Hepatocyte (in vitro differentiated cells): ENCODE measurements at regions not wholly inside any gene's neighbourhood (a gene's known extent, or its start where the extent isn't known, plus 50 kb on each side); places are given as distances from the start of the nearest gene placed in this dataset.

Source experiments
- DNase-seq: peaks from one replicate; pipeline ENCODE4 v3.0.0-alpha.2; 2016; ENCODE audit warnings: low spot score
- H2AFZ ChIP-seq: fragments of 200-600 bp; sonication (generic); 2 replicates; pipeline ENCODE4 v1.6.0; 2016; ENCODE audit warnings: antibody characterized with exemption, mild to moderate bottlenecking
- H3K27ac ChIP-seq: fragments of 200-600 bp; sonication (generic); 2 replicates; pipeline ENCODE4 v1.5.1; 2016; ENCODE audit warnings: mild to moderate bottlenecking
- H3K27me3 ChIP-seq: fragments of 200-600 bp; sonication (generic); 2 replicates; pipeline ENCODE4 v1.6.1; 2016
- H3K36me3 ChIP-seq: fragments of 200-600 bp; sonication (generic); replicated peaks from 2 replicates; pipeline ENCODE4 v1.5.1; 2016; ENCODE audit warnings: low read depth; ENCODE audit not compliant: insufficient read depth
- H3K4me1 ChIP-seq: fragments of 200-600 bp; sonication (generic); 2 replicates; pipeline ENCODE4 v1.5.1; 2016; ENCODE audit warnings: mild to moderate bottlenecking, moderate library complexity; ENCODE audit not compliant: insufficient read depth
- H3K4me2 ChIP-seq: fragments of 200-600 bp; sonication (generic); 2 replicates; pipeline ENCODE4 v1.6.0; 2016
- H3K4me3 ChIP-seq: fragments of 200-600 bp; sonication (generic); 2 replicates; pipeline ENCODE4 v1.5.1; 2016; ENCODE audit warnings: mild to moderate bottlenecking
- H3K79me2 ChIP-seq: fragments of 200-600 bp; sonication (generic); 2 replicates; pipeline ENCODE4 v1.6.0; 2017; ENCODE audit warnings: mild to moderate bottlenecking
- H3K9me2 ChIP-seq: fragments of 200-600 bp; sonication (generic); replicated peaks from 2 replicates; pipeline ENCODE4 v1.6.0; 2017; ENCODE audit warnings: mild to moderate bottlenecking; ENCODE audit not compliant: insufficient read depth
- H3K9me3 ChIP-seq: fragments of 200-600 bp; sonication (generic); 2 replicates; pipeline ENCODE4 v1.5.1; 2016; ENCODE audit warnings: low read depth, mild to moderate bottlenecking
- H4K20me1 ChIP-seq: fragments of 200-600 bp; sonication (generic); 2 replicates; pipeline ENCODE4 v1.6.0; 2016; ENCODE audit warnings: mild to moderate bottlenecking; ENCODE audit not compliant: insufficient read depth, poor library complexity, severe bottlenecking
- EZH2 ChIP-seq: fragments of 200-600 bp; sonication (generic); IDR thresholded peaks from 2 replicates; pipeline ENCODE4 v1.6.1; 2016; ENCODE audit warnings: antibody characterized with exemption, mild to moderate bottlenecking, borderline replicate concordance
- EZH2phosphoT487 ChIP-seq: fragments of 200-600 bp; sonication (generic); IDR thresholded peaks from one replicate; pipeline ENCODE4 v1.6.1; 2018; ENCODE audit warnings: antibody characterized with exemption, mild to moderate bottlenecking, low read depth, moderate library complexity; ENCODE audit not compliant: unreplicated experiment, severe bottlenecking
- WGBS: methylation state at CpG from one replicate; pipeline ENCODE4 v1.1.6; 2016; ENCODE audit warnings: low lambda C conversion rate; ENCODE audit errors: missing lambda C conversion rate; 5-methylcytosine and 5-hydroxymethylcytosine counted together
- TF ChIP-seq, protein P1 (sequence below): fragments of 200-600 bp; sonication (generic); IDR thresholded peaks from 2 replicates; pipeline ENCODE4 v1.5.1; 2016; ENCODE audit warnings: antibody characterized with exemption, mild to moderate bottlenecking; ENCODE audit not compliant: poor library complexity

DNA sequence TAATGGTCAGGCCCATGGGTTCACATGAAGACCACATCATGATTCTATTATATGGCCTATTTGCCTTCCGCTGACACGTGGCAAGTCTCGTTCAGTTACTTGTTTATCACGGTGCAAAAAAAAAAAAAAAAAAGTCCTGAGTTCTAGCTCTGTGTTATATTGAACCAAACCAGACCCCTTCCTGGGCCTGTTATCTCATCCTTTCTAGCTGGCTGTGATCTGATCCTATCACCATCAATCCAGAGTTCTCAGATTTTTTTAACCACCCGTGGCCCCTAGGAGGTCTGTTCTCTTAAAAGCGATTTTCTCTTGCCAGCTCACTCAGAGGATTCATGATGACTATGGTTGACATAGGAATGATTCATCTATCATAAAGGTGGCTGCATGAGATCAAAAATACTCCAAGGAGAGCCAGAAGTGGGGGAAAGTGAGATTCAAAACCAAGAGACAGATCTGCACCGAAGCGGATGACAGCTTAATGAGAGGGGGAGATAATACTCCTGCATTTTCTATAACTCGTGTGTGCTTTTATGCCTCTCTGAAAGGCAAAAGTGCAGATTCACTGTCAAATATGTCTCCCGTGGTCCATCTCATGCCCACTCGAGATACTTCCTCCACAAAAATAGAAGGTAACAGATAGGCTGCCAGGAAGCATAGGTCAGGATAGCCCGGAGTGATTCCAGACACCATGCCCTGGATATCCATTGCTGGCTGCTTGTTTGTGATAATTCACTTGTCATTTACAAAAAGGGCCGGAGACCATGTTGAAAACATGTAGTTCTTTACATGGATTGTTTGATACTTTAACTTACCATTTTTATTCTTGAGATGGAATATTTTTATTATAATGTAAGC, 505.7 kb upstream of the KLHL29 start:
- WGBS, result 41% methylated on average over 13 of the region's 13 CpGs
- TF ChIP-seq EZH2 (no peak), EZH2phosphoT487 (no peak)
- TF ChIP-seq, protein P1, sequence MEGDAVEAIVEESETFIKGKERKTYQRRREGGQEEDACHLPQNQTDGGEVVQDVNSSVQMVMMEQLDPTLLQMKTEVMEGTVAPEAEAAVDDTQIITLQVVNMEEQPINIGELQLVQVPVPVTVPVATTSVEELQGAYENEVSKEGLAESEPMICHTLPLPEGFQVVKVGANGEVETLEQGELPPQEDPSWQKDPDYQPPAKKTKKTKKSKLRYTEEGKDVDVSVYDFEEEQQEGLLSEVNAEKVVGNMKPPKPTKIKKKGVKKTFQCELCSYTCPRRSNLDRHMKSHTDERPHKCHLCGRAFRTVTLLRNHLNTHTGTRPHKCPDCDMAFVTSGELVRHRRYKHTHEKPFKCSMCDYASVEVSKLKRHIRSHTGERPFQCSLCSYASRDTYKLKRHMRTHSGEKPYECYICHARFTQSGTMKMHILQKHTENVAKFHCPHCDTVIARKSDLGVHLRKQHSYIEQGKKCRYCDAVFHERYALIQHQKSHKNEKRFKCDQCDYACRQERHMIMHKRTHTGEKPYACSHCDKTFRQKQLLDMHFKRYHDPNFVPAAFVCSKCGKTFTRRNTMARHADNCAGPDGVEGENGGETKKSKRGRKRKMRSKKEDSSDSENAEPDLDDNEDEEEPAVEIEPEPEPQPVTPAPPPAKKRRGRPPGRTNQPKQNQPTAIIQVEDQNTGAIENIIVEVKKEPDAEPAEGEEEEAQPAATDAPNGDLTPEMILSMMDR, result no peak
- H3K4me2 ChIP-seq, result no peak overlapping the region
- H3K79me2 ChIP-seq, result no peaks in the 10 kb centered on the region
- H4K20me1 ChIP-seq, result no peaks in the 10 kb centered on the region
- H3K9me3 ChIP-seq, result peaks cover 10% of the 10 kb centered on the region
- no peaks in the 10 kb centered on the region for H3K4me1 ChIP-seq
- no peak overlapping the region for H3K4me3 ChIP-seq
- no peak overlapping the region for H3K27ac ChIP-seq
- H3K27me3 ChIP-seq, result no peaks in the 10 kb centered on the region
- no peak for DNase-seq
- no peaks in the 10 kb centered on the region for H3K9me2 ChIP-seq
- no peak overlapping the region for H2AFZ ChIP-seq
- H3K36me3 ChIP-seq, result no peaks in the 10 kb centered on the region

DNA sequence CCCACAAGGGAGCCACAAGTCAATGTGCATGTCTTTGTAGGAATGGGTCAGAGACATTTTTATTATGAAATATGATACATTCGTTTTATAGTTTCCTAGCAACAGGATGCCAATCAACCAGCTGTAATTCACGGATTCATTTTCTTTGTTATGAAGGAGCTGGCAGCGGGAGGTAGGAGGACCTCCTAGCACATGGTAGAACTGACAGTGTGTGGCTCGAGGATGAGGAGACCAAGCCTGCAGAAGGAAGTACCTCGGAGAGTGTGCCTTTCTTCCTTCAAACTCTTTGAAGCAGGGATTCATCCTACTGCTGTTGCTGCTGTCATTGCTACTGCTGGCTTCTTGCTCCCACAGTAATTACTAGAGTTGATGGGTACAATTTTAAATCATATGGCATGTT, 504.8 kb upstream of the KLHL29 start:
- H3K36me3 ChIP-seq, result no peaks in the 10 kb centered on the region
- no peaks in the 10 kb centered on the region for H3K79me2 ChIP-seq
- no peak overlapping the region for H3K4me3 ChIP-seq
- no peak overlapping the region for H3K27ac ChIP-seq
- H3K27me3 ChIP-seq, result no peaks in the 10 kb centered on the region
- peaks cover 7% of the 10 kb centered on the region for H3K9me3 ChIP-seq
- TF ChIP-seq, protein P1, result no peak
- TF ChIP-seq EZH2phosphoT487, result no peak
- TF ChIP-seq EZH2, result no peak
- WGBS, result 72% methylated on average over 5 of the region's 5 CpGs
- H2AFZ ChIP-seq, result no peak overlapping the region
- H4K20me1 ChIP-seq, result no peaks in the 10 kb centered on the region
- no peaks in the 10 kb centered on the region for H3K9me2 ChIP-seq
- no peaks in the 10 kb centered on the region for H3K4me1 ChIP-seq
- no peak overlapping the region for H3K4me2 ChIP-seq
- no peak for DNase-seq

DNA sequence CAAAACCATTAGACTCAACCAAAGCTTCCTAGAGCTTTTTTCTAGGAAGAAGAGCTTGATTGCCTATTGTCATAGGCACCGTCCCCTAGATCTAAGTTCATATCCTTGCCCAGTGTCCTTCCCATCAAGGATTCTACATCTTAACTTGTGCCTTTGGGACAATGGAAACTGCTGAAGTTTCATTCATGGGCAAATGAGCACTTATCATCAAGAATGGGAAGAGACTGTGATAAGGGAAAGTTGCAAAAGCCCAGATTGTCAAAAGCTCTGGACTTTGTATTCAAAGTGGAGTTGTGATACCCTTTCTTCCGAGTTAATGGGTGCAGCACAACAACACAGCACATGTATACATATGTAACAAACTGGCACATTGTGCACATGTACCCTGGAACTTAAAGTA, 503.0 kb upstream of the KLHL29 start:
- Histone ChIP-seq H3K27me3 (no peaks in the 10 kb centered on the region), H3K36me3 (no peaks in the 10 kb centered on the region), H3K79me2 (no peaks in the 10 kb centered on the region), H3K9me3 (no peaks in the 10 kb centered on the region), H3K27ac (no peak overlapping the region), H3K4me2 (no peak overlapping the region), H3K4me3 (no peak overlapping the region), H3K4me1 (no peaks in the 10 kb centered on the region), H3K9me2 (no peaks in the 10 kb centered on the region), H4K20me1 (no peaks in the 10 kb centered on the region), H2AFZ (no peak overlapping the region)
- DNase-seq, result no peak
- 66% methylated on average over 2 of the region's 2 CpGs for WGBS
- TF ChIP-seq, protein P1, result no peak
- TF ChIP-seq EZH2 (no peak), EZH2phosphoT487 (no peak)

DNA sequence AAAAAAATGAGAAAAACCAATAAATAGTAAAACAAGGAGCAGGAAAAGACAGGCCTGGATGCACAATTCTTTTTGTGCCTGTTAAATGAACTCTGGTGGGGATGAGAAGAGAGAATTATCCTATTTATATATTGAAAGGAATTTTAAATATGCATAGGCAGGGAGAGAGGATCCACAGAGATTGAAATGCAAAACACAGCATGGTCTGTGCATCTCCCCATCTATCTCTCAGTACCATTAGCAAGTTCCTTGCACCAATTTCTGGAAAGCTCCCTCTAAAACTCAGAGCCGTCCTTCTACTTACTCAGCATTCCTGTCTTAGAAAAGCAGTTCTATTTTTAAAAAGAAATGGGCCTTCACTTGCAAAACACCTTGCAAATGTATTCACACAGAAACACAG, 502.3 kb upstream of the KLHL29 start:
- Histone ChIP-seq H3K36me3 (no peaks in the 10 kb centered on the region), H3K4me1 (no peaks in the 10 kb centered on the region), H3K4me2 (no peak overlapping the region), H3K9me3 (no peaks in the 10 kb centered on the region), H2AFZ (no peak overlapping the region), H3K4me3 (no peak overlapping the region), H3K79me2 (no peaks in the 10 kb centered on the region), H3K27me3 (no peaks in the 10 kb centered on the region), H4K20me1 (no peaks in the 10 kb centered on the region), H3K27ac (no peak overlapping the region), H3K9me2 (no peaks in the 10 kb centered on the region)
- WGBS, result 73% methylated on average over 1 of the region's 1 CpG
- TF ChIP-seq EZH2phosphoT487, result no peak
- no peak for DNase-seq
